IPS-18a (cell line): ENCODE measurements at regions not wholly inside any gene's neighbourhood (a gene's known extent, or its start where the extent isn't known, plus 50 kb on each side); places are given as distances from the start of the nearest gene placed in this dataset.
"Not testable (repeated sequence)": the region's sequence is repeated elsewhere in the genome, so short reads cannot be mapped to it uniquely, and the experiment has no call there.

Experiments
- H3K27ac ChIP-seq: one replicate; pipeline ENCODE4 v1.5.1; 2013; ENCODE audit warnings: low read length
- H3K27me3 ChIP-seq: one replicate; pipeline ENCODE4 v1.6.1; 2013; ENCODE audit warnings: mild to moderate bottlenecking, low read length; ENCODE audit not compliant: control insufficient read depth, insufficient read depth
- H3K36me3 ChIP-seq: one replicate; pipeline ENCODE4 v1.6.1; 2013; ENCODE audit warnings: low read depth, low read length; ENCODE audit not compliant: control insufficient read depth
- H3K4me1 ChIP-seq: one replicate; pipeline ENCODE4 v1.6.1; 2013; ENCODE audit warnings: low read depth, low read length; ENCODE audit not compliant: control insufficient read depth
- H3K4me3 ChIP-seq: one replicate; pipeline ENCODE4 v1.5.1; 2013; ENCODE audit warnings: low read length
- H3K9ac ChIP-seq: one replicate; pipeline ENCODE4 v1.6.1; 2013; ENCODE audit warnings: mild to moderate bottlenecking, low read length, moderate library complexity
- H3K9me3 ChIP-seq: one replicate; pipeline ENCODE4 v1.6.1; 2013; ENCODE audit warnings: low read depth, low read length; ENCODE audit not compliant: control insufficient read depth

GRCh38 chr6:144776031-144776819 is 491.1 kb downstream of the UTRN start:
- H3K27ac ChIP-seq = no peak overlapping the region
- H3K9ac ChIP-seq = no peak overlapping the region

GRCh38 chr6:144777249-144777648 is 492.1 kb downstream of the UTRN start:
- no peaks in the 10 kb centered on the region for H3K36me3 ChIP-seq
- H3K27ac ChIP-seq = no peak overlapping the region

More at GRCh38 chr6:144776031-144776819, 491.1 kb downstream of the UTRN start:
- peaks cover 5% of the 10 kb centered on the region for H3K4me1 ChIP-seq
- H3K9me3 ChIP-seq = no peaks in the 10 kb centered on the region
- no peaks in the 10 kb centered on the region for H3K27me3 ChIP-seq
- no peak overlapping the region for H3K4me3 ChIP-seq
- H3K36me3 ChIP-seq = no peaks in the 10 kb centered on the region

GRCh38 chr6:144778056-144778455 is 492.9 kb downstream of the UTRN start:
- Histone ChIP-seq H3K27ac (no peak overlapping the region), H3K4me3 (no peak overlapping the region), H3K27me3 (no peaks in the 10 kb centered on the region), H3K9ac (no peak overlapping the region), H3K9me3 (no peaks in the 10 kb centered on the region), H3K4me1 (peaks cover 5% of the 10 kb centered on the region), H3K36me3 (no peaks in the 10 kb centered on the region)

More at GRCh38 chr6:144777249-144777648, 492.1 kb downstream of the UTRN start:
- H3K9me3 ChIP-seq = no peaks in the 10 kb centered on the region
- no peak overlapping the region for H3K4me3 ChIP-seq
- H3K9ac ChIP-seq = no peak overlapping the region
- H3K4me1 ChIP-seq = peaks cover 5% of the 10 kb centered on the region
- H3K27me3 ChIP-seq = no peaks in the 10 kb centered on the region

- no peaks in the 10 kb centered on the region for H3K36me3 ChIP-seq
- no peaks in the 10 kb centered on the region for H3K9me3 ChIP-seq
- peaks cover 5% of the 10 kb centered on the region for H3K4me1 ChIP-seq
Observed at GRCh38 chr6:144778773-144779492, 493.8 kb downstream of the UTRN start.

GRCh38 chr6:144781836-144782235 is 496.7 kb downstream of the UTRN start:
- no peak overlapping the region for H3K4me3 ChIP-seq
- no peak overlapping the region for H3K9ac ChIP-seq

More at GRCh38 chr6:144778773-144779492, 493.8 kb downstream of the UTRN start:
- H3K27ac ChIP-seq = no peak overlapping the region
- H3K9ac ChIP-seq = no peak overlapping the region
- H3K4me3 ChIP-seq = no peak overlapping the region
- H3K27me3 ChIP-seq = no peaks in the 10 kb centered on the region

GRCh38 chr6:144782634-144783033 is 497.5 kb downstream of the UTRN start:
- peaks cover 5% of the 10 kb centered on the region for H3K4me1 ChIP-seq
- H3K4me3 ChIP-seq = no peak overlapping the region
- H3K27me3 ChIP-seq = no peaks in the 10 kb centered on the region
- H3K9me3 ChIP-seq = no peaks in the 10 kb centered on the region
- no peak overlapping the region for H3K9ac ChIP-seq
- H3K27ac ChIP-seq = no peak overlapping the region
- no peaks in the 10 kb centered on the region for H3K36me3 ChIP-seq

More at GRCh38 chr6:144781836-144782235, 496.7 kb downstream of the UTRN start:
- peaks cover 5% of the 10 kb centered on the region for H3K4me1 ChIP-seq
- H3K27ac ChIP-seq = no peak overlapping the region
- no peaks in the 10 kb centered on the region for H3K27me3 ChIP-seq
- H3K36me3 ChIP-seq = no peaks in the 10 kb centered on the region
- H3K9me3 ChIP-seq = no peaks in the 10 kb centered on the region

- H3K27me3 ChIP-seq = no peaks in the 10 kb centered on the region
- H3K4me3 ChIP-seq = no peak overlapping the region
- no peaks in the 10 kb centered on the region for H3K4me1 ChIP-seq
- H3K9ac ChIP-seq = no peak overlapping the region
- no peaks in the 10 kb centered on the region for H3K36me3 ChIP-seq
- no peaks in the 10 kb centered on the region for H3K9me3 ChIP-seq
- no peak overlapping the region for H3K27ac ChIP-seq
Observed at GRCh38 chr6:144785056-144785455, 499.9 kb downstream of the UTRN start.

GRCh38 chr6:144786825-144787224 is 501.7 kb downstream of the UTRN start:
- Histone ChIP-seq H3K27me3 (no peaks in the 10 kb centered on the region), H3K4me1 (no peaks in the 10 kb centered on the region), H3K9ac (no peak overlapping the region), H3K9me3 (no peaks in the 10 kb centered on the region), H3K27ac (no peak overlapping the region), H3K36me3 (no peaks in the 10 kb centered on the region), H3K4me3 (no peak overlapping the region)

- Histone ChIP-seq H3K9ac (no peak overlapping the region), H3K4me1 (no peaks in the 10 kb centered on the region), H3K4me3 (no peak overlapping the region), H3K36me3 (peaks cover 5% of the 10 kb centered on the region), H3K9me3 (no peaks in the 10 kb centered on the region), H3K27ac (no peak overlapping the region), H3K27me3 (no peaks in the 10 kb centered on the region)
Observed at GRCh38 chr6:144793744-144794143, 508.6 kb downstream of the UTRN start.

- H3K4me3 ChIP-seq, H3K9me3 ChIP-seq, H3K27me3 ChIP-seq, H3K4me1 ChIP-seq, H3K36me3 ChIP-seq, H3K9ac ChIP-seq, H3K27ac ChIP-seq: not testable (repeated sequence)
Observed at GRCh38 chr6:144795022-144795421, 509.9 kb downstream of the UTRN start.

GRCh38 chr6:144796070-144796469 is 510.9 kb downstream of the UTRN start:
- H3K27me3 ChIP-seq = no peaks in the 10 kb centered on the region
- H3K27ac ChIP-seq = no peak overlapping the region
- H3K36me3 ChIP-seq = peaks cover 5% of the 10 kb centered on the region
- no peaks in the 10 kb centered on the region for H3K9me3 ChIP-seq
- H3K4me1 ChIP-seq = no peaks in the 10 kb centered on the region
- H3K4me3 ChIP-seq = no peak overlapping the region
- H3K9ac ChIP-seq = no peak overlapping the region
